Common myeloid progenitor, CD34-positive (primary cell): ENCODE measurements at regions not wholly inside any gene's neighbourhood (a gene's known extent, or its start where the extent isn't known, plus 50 kb on each side); places are given as distances from the start of the nearest gene placed in this dataset.
"Not testable (repeated sequence)": the region's sequence is repeated elsewhere in the genome, so short reads cannot be mapped to it uniquely, and the experiment has no call there.

Source experiments
- CTCF ChIA-PET: fragments of 350-600 bp; sonication (Branson Sonifier 250); formaldehyde crosslinking; loops from one replicate; lab custom pipeline; 2021; ENCODE audit warnings: antibody characterized with exemption; lab: Charles Lee
- POLR2A ChIA-PET: fragments of 350-600 bp; sonication (Branson Sonifier 250); formaldehyde crosslinking; loops from one replicate; lab custom pipeline; 2021; ENCODE audit warnings: antibody characterized with exemption; lab: Charles Lee
- DNase-seq, 3 donors: peaks; one replicate each; pipeline versions ENCODE4 v3.0.0 to v3.0.0-alpha.2; 2013
- H3K27ac ChIP-seq, 2 experiments: 1 replicate in 1 of 2; 2 replicates in 1 of 2; pipeline ENCODE4 v1.7.0; 2013; ENCODE audit warnings: inconsistent platforms in 2 of 2, low read length in 2 of 2, mild to moderate bottlenecking in 2 of 2, low read depth in 1 of 2, moderate library complexity in 1 of 2; ENCODE audit not compliant: severe bottlenecking in 2 of 2, insufficient read depth in 1 of 2, poor library complexity in 1 of 2
- H3K27me3 ChIP-seq, 5 experiments: replicated peaks in 2 of 5; 1 replicate in 3 of 5; 2 replicates in 2 of 5; pipeline versions ENCODE4 v1.6.1 to v1.7.0; 2013; ENCODE audit warnings: low read length in 4 of 5, mild to moderate bottlenecking in 2 of 5, moderate library complexity in 2 of 5, inconsistent platforms in 1 of 5; ENCODE audit not compliant: insufficient read depth in 5 of 5, control insufficient read depth in 4 of 5
- H3K36me3 ChIP-seq, 4 experiments: 1 replicate in 2 of 4; 2 replicates in 2 of 4; pipeline versions ENCODE4 v1.6.1 to v1.7.0; 2013; ENCODE audit warnings: low read length in 3 of 4, control low read depth in 1 of 4, mild to moderate bottlenecking in 1 of 4; ENCODE audit not compliant: control insufficient read depth in 4 of 4, insufficient read depth in 4 of 4
- H3K4me1 ChIP-seq, 4 experiments: 1 replicate in 3 of 4; 2 replicates in 1 of 4; pipeline versions ENCODE4 v1.6.1 to v1.7.1; 2013; ENCODE audit warnings: low read length in 3 of 4, mild to moderate bottlenecking in 3 of 4, control low read depth in 1 of 4, inconsistent platforms in 1 of 4, moderate library complexity in 1 of 4; ENCODE audit not compliant: control insufficient read depth in 4 of 4, insufficient read depth in 4 of 4; ENCODE audit errors: control extremely low read depth in 1 of 4
- H3K4me3 ChIP-seq, 7 experiments: 1 replicate in 4 of 7; 2 replicates in 3 of 7; pipeline versions ENCODE4 v1.5.1 to v1.7.0; 2013; ENCODE audit warnings: mild to moderate bottlenecking in 7 of 7, low read length in 6 of 7, moderate library complexity in 6 of 7, inconsistent platforms in 2 of 7, low read depth in 2 of 7, control low read depth in 1 of 7; ENCODE audit not compliant: insufficient read depth in 4 of 7, control insufficient read depth in 1 of 7; ENCODE audit errors: extremely low read depth in 1 of 7
- H3K9me3 ChIP-seq, 5 experiments: 1 replicate in 4 of 5; 2 replicates in 1 of 5; pipeline versions ENCODE4 v1.6.1 to v1.7.1; 2013; ENCODE audit warnings: low read length in 4 of 5, mild to moderate bottlenecking in 2 of 5, inconsistent platforms in 1 of 5, low read depth in 1 of 5, moderate library complexity in 1 of 5; ENCODE audit not compliant: control insufficient read depth in 4 of 5, insufficient read depth in 2 of 5; ENCODE audit errors: control extremely low read depth in 1 of 5
- WGBS: methylation state at CpG from one replicate; pipeline ENCODE4 v1.1.5; 2013; ENCODE audit not compliant: insufficient coverage; 5-methylcytosine and 5-hydroxymethylcytosine counted together

DNA sequence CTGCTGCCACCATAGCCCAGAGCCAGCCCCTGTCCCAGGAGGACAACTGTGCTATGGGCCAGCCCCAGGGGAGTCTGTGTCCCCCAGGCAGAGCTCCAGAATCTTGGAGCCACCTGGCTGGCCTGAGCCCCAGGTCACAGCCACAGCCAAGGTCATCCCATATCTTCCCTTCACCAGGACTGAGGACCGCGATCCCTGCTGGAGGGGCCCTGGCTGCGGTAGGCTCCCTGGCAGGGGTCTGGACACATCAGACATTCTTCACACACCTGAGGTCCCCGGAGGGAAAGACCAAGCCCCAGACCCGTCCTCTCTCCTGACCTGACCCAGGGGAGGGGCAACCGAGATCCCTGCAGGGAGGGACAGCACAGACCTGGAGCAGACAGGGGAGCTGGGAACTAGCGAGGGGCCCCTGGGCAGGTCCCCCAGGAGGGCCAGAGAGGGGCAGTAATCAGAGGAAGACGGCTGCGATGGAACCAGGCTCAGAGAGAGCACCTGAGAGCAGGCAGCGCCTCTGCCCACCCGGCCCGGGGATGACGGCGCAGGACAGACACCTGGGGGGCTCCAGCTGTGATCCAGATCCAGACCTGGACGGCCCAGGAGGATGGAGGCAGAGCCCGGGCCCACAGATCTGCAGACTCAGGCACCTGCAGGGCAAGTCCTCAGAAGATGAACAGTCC is 103.2 kb upstream of the EIF5 start:
- peaks cover 0 to 3% (median 0%) of the 10 kb centered on the region in 4 experiments for H3K4me1 ChIP-seq
- ChIA-PET CTCF (no interaction called here), POLR2A (no interaction called here)
- peaks cover 0 to 8% (median 2%) of the 10 kb centered on the region in 5 experiments for H3K27me3 ChIP-seq
- no peaks in the 10 kb centered on the region for H3K36me3 ChIP-seq
- DNase-seq = no peak
- H3K9me3 ChIP-seq = no peaks in the 10 kb centered on the region
- 98% methylated on average over 16 of the region's 16 CpGs for WGBS
- H3K27ac ChIP-seq = no peak overlapping the region
- H3K4me3 ChIP-seq = no peak overlapping the region

DNA sequence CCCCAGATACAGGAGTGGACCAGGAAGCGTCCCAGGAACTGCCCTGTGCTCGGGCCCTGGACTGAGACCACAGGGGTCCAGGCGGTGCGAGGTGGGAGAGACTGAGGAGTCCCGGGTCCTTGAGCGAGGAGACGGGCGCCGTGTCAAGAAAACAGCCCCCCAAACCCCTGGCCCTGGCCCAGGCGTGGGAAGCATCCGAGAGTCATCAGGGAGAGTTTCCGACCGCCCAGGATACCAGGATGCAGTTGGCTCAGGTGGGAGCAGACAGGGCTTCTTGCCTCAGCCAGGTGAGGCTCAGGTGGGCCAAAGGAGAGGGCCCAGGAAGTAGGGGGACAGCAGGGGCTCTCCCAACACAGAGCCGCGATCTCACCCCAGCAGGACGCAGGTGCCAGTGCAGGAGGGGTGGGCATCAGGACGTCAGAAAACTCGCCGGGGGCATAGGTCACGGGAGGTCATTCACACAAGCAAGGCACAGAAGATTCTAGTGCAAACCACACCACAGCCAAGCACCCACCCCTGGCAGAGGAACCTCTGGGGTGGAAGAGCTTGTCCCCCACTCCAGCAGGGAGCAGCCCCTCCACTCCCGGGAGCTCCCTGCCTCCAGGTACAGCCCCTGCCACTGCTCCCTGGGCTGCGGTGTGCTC is 102.5 kb upstream of the EIF5 start:
- no peaks in the 10 kb centered on the region for H3K9me3 ChIP-seq
- no peaks in the 10 kb centered on the region for H3K36me3 ChIP-seq
- POLR2A ChIA-PET = no interaction called here
- CTCF ChIA-PET = no interaction called here
- no peak overlapping the region for H3K4me3 ChIP-seq
- 97% methylated on average over 20 of the region's 22 CpGs for WGBS
- H3K27me3 ChIP-seq = peaks cover 0 to 8% (median 1%) of the 10 kb centered on the region in 5 experiments
- DNase-seq = no peak
- H3K4me1 ChIP-seq = peaks cover 0 to 3% (median 0%) of the 10 kb centered on the region in 4 experiments
- H3K27ac ChIP-seq = no peak overlapping the region

DNA sequence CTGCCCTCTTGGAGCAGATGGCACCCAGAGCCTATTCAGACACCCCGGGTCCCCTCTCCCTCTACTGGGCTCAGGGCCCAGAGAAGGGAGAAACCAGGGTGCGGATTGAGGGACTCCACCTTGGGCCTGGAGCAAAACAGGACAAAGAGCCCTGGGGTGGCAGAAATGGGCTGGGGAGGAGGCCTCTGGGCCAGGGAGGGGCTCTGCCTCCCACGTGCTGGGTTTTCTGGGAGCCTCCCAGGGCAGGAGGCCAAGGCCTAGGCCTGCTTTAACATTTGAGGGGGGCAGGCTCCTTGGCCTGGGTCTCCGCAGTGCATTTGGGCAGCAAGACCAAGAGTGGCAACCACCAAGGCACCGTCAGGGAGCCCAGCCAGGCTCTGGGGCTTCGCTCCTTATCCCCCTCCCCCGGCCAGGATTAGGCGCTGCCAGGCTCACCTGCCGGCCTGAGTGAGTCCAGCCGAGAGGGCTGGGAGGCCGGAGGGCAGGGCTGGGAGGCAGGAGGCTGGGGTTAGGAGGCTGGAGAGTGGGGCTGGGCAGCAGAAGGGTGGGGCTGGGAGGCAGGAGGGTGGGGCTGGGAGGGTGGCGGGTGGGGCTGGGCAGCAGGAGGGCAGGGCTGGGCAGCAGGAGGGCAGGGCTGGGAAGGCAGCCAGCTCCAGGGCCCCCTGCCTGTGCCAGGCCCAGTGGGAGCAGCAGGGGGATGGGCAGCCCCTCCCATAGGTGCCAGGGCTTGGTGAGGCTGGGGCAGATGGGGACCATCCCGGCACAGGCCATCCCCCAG is 101.8 kb upstream of the EIF5 start:
- Histone ChIP-seq H3K27me3 (peaks cover 0 to 8% (median 0%) of the 10 kb centered on the region in 5 experiments), H3K27ac (no peak overlapping the region), H3K4me1 (peaks cover 0 to 3% (median 0%) of the 10 kb centered on the region in 4 experiments), H3K36me3 (no peaks in the 10 kb centered on the region), H3K4me3 (no peak overlapping the region), H3K9me3 (no peaks in the 10 kb centered on the region)
- 97% methylated on average over 9 of the region's 13 CpGs for WGBS
- POLR2A ChIA-PET = no interaction called here
- CTCF ChIA-PET = no interaction called here
- DNase-seq = no peak

DNA sequence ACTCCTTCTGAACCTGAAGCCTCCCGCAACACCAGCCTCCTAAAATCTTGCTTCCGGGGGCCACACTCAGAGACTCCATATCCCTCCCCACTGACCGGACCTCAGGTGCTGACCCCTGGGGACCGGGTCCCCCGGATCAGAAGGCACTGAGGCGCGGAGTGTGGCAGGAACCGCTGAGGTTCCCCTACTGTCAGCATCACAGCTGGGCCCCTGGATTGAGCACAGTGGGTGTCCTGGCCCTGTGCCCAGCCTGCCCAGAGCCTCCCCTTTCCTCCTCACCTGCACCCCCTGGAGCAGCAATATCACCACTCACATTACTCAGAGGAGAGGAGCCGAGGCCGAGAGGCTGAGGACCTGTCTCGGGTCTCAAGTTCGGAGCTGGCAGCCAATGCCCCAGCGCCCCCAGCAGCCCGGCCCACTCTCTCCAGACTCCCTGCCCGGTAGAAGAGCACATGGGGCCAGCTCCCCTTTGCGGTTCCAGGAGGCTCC is 101.2 kb upstream of the EIF5 start:
- Histone ChIP-seq H3K9me3 (no peaks in the 10 kb centered on the region), H3K27ac (no peak overlapping the region), H3K4me3 (no peak overlapping the region), H3K4me1 (peaks cover 0 to 3% (median 0%) of the 10 kb centered on the region in 4 experiments), H3K27me3 (peaks cover 0 to 6% (median 0%) of the 10 kb centered on the region in 5 experiments), H3K36me3 (no peaks in the 10 kb centered on the region)
- ChIA-PET CTCF (interaction anchor here (0.8 kb wide), 1 partner anchor 60 kb away, joined by 3 read pairs; no protein-coding TSS in a partner anchor), POLR2A (no interaction called here)
- WGBS = 94% methylated on average over 15 of the region's 16 CpGs
- DNase-seq = no peak

DNA sequence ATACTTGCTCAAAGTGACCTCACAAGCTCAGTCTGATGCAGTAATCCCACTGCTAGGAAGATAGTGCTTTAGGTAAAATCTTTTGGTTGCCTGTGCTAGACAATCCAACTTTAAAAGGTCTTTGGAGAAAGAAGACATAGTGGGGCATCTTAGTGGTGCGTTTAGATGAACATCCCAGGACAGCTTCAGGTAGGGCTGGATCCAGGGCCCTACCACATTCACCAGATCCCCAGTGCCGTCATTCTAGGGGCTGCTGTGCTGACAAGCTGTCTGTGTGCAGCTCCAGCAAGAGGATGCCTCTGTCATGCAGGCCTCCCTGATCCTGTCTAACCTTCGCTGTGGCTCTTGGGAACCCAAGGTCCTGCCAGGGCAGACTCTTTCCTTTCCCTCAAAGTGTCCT is 100.7 kb upstream of the EIF5 start:
- 96% methylated on average over 3 of the region's 3 CpGs for WGBS

DNA sequence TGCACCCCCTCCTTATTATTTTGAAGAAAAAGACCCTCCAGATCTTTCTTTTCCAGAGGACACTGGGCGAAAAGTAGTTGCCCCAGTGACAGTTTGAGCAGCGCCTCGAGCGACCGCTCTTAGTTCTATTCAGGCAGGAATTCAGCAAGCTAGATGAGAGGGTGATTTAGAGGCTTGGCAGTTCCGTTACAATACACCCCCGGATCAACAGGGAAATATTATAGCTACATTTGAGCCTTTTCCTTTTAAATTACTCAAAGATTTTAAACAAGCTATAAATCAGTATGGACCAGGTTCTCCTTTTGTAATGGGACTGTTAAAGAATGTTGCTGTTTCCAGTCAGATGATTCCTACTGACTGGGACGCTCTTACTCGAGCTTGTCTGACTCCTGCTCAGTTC is 99.2 kb upstream of the EIF5 start:
- H3K27me3 ChIP-seq, H3K27ac ChIP-seq, H3K4me1 ChIP-seq, POLR2A ChIA-PET, H3K36me3 ChIP-seq, H3K4me3 ChIP-seq: not testable (repeated sequence)
- DNase-seq = peak in 1 of 3 donors; percentile 14
- peaks cover 0 to 12% (median 7%) of the 10 kb centered on the region in 5 experiments for H3K9me3 ChIP-seq
- WGBS = 0% methylated on average over 1 of the region's 9 CpGs
- CTCF ChIA-PET = interaction anchor here (0.7 to 1.1 kb wide), 2 partner anchors 28 to 59 kb away, joined by 3 read pairs; no protein-coding TSS in a partner anchor

More for the DNA sequence above, 100.7 kb upstream of the EIF5 start:
- Histone ChIP-seq H3K9me3 (peaks cover 0 to 3% (median 0%) of the 10 kb centered on the region in 5 experiments), H3K4me1 (peaks cover 0 to 3% (median 0%) of the 10 kb centered on the region in 4 experiments), H3K27me3 (peaks cover 0 to 6% (median 0%) of the 10 kb centered on the region in 5 experiments), H3K36me3 (no peaks in the 10 kb centered on the region), H3K4me3 (no peak overlapping the region), H3K27ac (no peak overlapping the region)
- CTCF ChIA-PET = interaction anchor here (0.8 kb wide), 1 partner anchor 60 kb away, joined by 3 read pairs; no protein-coding TSS in a partner anchor
- no peak for DNase-seq
- POLR2A ChIA-PET = no interaction called here
